HG03442 (cell line): ENCODE measurements at regions not wholly inside any gene's neighbourhood (a gene's known extent, or its start where the extent isn't known, plus 50 kb on each side); places are given as distances from the start of the nearest gene placed in this dataset.
"Not testable (repeated sequence)": the region's sequence is repeated elsewhere in the genome, so short reads cannot be mapped to it uniquely, and the experiment has no call there.

Experiments used
- ATAC-seq: cut with Tn5 transposase; IDR thresholded peaks from one replicate; pipeline ENCODE4 v1.9.1; 2021; ENCODE audit warnings: mild to moderate bottlenecking, moderate library complexity; ENCODE audit not compliant: unreplicated experiment

- ATAC-seq = no peak
These were observed 668.1 kb downstream of the RFPL4B start for GRCh38 chr6:113015249-113015648.

GRCh38 chr6:113017353-113017752 is 670.2 kb downstream of the RFPL4B start:
- no peak for ATAC-seq

GRCh38 chr6:113018351-113019151 is 671.4 kb downstream of the RFPL4B start:
- no peak for ATAC-seq

- no peak for ATAC-seq
These were observed 672.0 kb downstream of the RFPL4B start for GRCh38 chr6:113019176-113019575.

- no peak for ATAC-seq
These were observed 680.6 kb downstream of the RFPL4B start for GRCh38 chr6:113027780-113028179.

- ATAC-seq = not testable (repeated sequence)
These were observed 682.0 kb downstream of the RFPL4B start for GRCh38 chr6:113029161-113029560.

- no peak for ATAC-seq
These were observed 684.6 kb downstream of the RFPL4B start for GRCh38 chr6:113031591-113032238.

GRCh38 chr6:113039005-113039404 is 691.9 kb downstream of the RFPL4B start:
- ATAC-seq = no peak

GRCh38 chr6:113047148-113047547 is 700.0 kb downstream of the RFPL4B start:
- ATAC-seq = no peak

GRCh38 chr6:113047932-113048331 is 700.8 kb downstream of the RFPL4B start:
- ATAC-seq = no peak

GRCh38 chr6:113048741-113049140 is 701.6 kb downstream of the RFPL4B start:
- no peak for ATAC-seq

GRCh38 chr6:113049190-113049589 is 702.1 kb downstream of the RFPL4B start:
- no peak for ATAC-seq

GRCh38 chr6:113050010-113050858 is 703.1 kb downstream of the RFPL4B start:
- no peak for ATAC-seq

GRCh38 chr6:113050979-113051378 is 703.8 kb downstream of the RFPL4B start:
- no peak for ATAC-seq

- no peak for ATAC-seq
These were observed 705.4 kb downstream of the RFPL4B start for GRCh38 chr6:113052506-113052905.

- no peak for ATAC-seq
These were observed 707.9 kb downstream of the RFPL4B start for GRCh38 chr6:113055061-113055460.

- ATAC-seq = no peak
These were observed 708.9 kb downstream of the RFPL4B start for GRCh38 chr6:113055998-113056397.

- ATAC-seq = no peak
These were observed 710.5 kb downstream of the RFPL4B start for GRCh38 chr6:113057567-113058053.

GRCh38 chr6:113060664-113061063 is 713.5 kb downstream of the RFPL4B start:
- no peak for ATAC-seq

- ATAC-seq = no peak
These were observed 718.5 kb downstream of the RFPL4B start for GRCh38 chr6:113065611-113066010.

- no peak for ATAC-seq
These were observed 720.6 kb downstream of the RFPL4B start for GRCh38 chr6:113067612-113068275.
